ENCODE measurements at regions not wholly inside any gene's neighbourhood (a gene's known extent, or its start where the extent isn't known, plus 50 kb on each side); places are given as distances from the start of the nearest gene placed in this dataset.
"Not testable (repeated sequence)": the region's sequence is repeated elsewhere in the genome, so short reads cannot be mapped to it uniquely, and the experiment has no call there.

DNA sequence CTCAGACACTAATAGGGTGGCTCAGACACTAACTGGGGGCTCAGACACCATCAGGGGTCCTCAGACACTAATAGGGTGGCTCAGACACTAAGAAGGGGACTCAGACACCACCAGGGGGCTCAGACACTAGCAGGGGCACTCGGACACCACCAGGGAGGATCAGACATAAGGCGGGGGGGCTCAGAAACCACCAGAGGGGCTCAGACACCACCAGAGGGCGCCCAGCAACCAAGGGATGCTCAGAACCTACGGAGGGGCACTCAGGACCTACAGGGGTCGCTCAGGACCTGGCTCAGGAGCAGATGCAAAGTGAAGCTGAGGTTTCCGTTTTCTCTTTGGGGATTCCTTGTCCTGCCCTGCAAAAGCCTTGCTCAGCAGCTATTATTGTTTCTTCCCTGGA, 448.5 kb downstream of the TMEM121 start:
- no peaks in the 10 kb centered on the region for H3K9me3 ChIP-seq
- H3K27ac ChIP-seq: no peak overlapping the region
- WGBS: 47% methylated on average over 6 of the region's 6 CpGs
- H3K4me3 ChIP-seq: no peak overlapping the region
- H3K27me3 ChIP-seq: peaks cover 13% of the 10 kb centered on the region
- no peaks in the 10 kb centered on the region for H3K4me1 ChIP-seq
- TF ChIP-seq POLR2AphosphoS5 (IDR thresholded peaks at IDR 0.05) (no peak), POLR2A (IDR thresholded peaks at IDR 0.05) (no peak), EP300 (IDR thresholded peaks at IDR 0.05) (no peak)
- TF ChIP-seq, protein P1, sequence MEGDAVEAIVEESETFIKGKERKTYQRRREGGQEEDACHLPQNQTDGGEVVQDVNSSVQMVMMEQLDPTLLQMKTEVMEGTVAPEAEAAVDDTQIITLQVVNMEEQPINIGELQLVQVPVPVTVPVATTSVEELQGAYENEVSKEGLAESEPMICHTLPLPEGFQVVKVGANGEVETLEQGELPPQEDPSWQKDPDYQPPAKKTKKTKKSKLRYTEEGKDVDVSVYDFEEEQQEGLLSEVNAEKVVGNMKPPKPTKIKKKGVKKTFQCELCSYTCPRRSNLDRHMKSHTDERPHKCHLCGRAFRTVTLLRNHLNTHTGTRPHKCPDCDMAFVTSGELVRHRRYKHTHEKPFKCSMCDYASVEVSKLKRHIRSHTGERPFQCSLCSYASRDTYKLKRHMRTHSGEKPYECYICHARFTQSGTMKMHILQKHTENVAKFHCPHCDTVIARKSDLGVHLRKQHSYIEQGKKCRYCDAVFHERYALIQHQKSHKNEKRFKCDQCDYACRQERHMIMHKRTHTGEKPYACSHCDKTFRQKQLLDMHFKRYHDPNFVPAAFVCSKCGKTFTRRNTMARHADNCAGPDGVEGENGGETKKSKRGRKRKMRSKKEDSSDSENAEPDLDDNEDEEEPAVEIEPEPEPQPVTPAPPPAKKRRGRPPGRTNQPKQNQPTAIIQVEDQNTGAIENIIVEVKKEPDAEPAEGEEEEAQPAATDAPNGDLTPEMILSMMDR (IDR thresholded peaks at IDR 0.05): no peak
- H3K36me3 ChIP-seq: no peaks in the 10 kb centered on the region
- no peak for DNase-seq (ENCODE audit: low spot score in 2 of 2)

DNA sequence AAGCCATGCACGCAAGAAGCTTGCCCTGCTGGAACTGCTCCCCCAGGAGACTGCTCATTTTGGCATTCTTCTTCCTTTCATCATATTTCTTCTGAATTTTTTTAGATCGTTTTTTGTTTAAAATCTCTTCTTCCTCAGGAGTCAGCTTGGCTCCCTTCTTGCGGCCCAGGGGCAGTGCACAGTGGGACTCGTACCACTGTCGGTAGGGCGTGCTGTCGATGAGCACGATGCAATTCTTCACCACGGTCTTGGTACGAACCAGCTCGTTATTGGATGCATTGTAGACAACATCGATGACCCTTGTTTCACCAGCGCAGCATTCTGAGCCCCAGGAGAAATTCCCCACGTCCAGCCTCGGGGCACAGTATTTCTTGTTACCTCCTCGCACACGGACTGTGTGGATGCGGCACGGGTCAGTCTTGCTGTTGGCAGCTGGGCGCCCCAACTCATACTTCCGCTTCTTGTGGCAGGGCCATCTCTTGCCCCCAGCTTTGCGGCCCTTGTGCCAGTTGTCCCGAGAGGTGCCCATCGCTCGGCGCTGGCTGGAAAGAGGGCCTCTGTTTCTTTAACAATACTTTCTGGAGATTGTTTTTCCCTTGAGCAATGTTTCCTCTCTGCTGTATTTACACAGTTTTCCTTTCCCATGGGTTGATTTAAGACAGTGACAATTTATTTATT, 452.4 kb downstream of the TMEM121 start:
- Histone ChIP-seq H3K9me3 (no peaks in the 10 kb centered on the region), H3K36me3 (no peaks in the 10 kb centered on the region), H3K4me3 (no peak overlapping the region), H3K4me1 (no peaks in the 10 kb centered on the region), H3K27me3 (peaks cover 13% of the 10 kb centered on the region), H3K27ac (no peak overlapping the region)
- DNase-seq (ENCODE audit: low spot score in 2 of 2): no peak
- WGBS: 90% methylated on average over 26 of the region's 26 CpGs
- TF ChIP-seq EP300 (IDR thresholded peaks at IDR 0.05): no peak
- TF ChIP-seq, protein P1 (IDR thresholded peaks at IDR 0.05): no peak
- no peak for TF ChIP-seq POLR2A (IDR thresholded peaks at IDR 0.05)
- TF ChIP-seq POLR2AphosphoS5 (IDR thresholded peaks at IDR 0.05): no peak

DNA sequence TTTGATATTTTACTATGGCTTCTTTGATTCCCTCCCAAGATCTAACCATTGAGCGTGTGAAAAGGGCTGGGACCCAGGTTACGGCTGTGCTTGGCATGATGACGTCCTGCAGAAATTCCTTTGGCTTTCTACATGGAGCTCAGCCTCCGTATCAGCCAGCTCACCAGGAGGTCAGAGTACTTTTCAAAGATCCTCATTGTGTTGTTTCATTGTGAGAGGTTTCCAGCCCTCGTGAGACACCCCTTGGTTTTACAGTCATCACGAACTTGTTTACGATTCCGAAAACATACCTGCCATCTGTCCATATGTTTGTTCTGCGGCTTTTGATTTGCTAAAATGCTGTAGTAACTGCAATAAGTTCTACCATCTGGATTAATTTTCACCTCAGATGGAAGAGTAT, 453.1 kb downstream of the TMEM121 start:
- DNase-seq (ENCODE audit: low spot score in 2 of 2): no peak
- H3K27ac ChIP-seq: no peak overlapping the region
- TF ChIP-seq, protein P1 (IDR thresholded peaks at IDR 0.05): no peak
- no peak overlapping the region for H3K4me3 ChIP-seq
- H3K27me3 ChIP-seq: peaks cover 6% of the 10 kb centered on the region
- H3K9me3 ChIP-seq: no peaks in the 10 kb centered on the region
- WGBS: 83% methylated on average over 9 of the region's 9 CpGs
- no peaks in the 10 kb centered on the region for H3K4me1 ChIP-seq
- no peaks in the 10 kb centered on the region for H3K36me3 ChIP-seq

DNA sequence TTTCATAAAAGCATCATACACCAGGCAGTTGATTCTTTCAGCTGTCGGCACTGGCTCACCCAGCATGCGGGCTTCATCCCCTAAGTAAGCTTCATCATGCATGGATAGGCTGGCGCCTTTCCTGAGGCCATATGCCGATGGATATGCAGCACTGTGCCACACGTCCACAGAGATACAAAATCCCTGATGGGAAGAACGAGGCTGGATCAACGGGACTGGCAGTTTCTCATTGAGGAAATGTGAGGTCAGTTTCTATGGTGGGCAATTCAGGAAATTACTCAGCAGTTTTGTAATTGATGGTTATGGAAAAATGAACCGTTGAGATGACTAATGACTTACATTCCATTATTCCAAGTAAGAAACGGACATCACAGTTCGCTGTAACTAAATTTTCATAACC, 453.8 kb downstream of the TMEM121 start:
- TF ChIP-seq POLR2AphosphoS5 (IDR thresholded peaks at IDR 0.05): no peak
- no peak for TF ChIP-seq EP300 (IDR thresholded peaks at IDR 0.05)
- TF ChIP-seq, protein P1 (IDR thresholded peaks at IDR 0.05): no peak
- TF ChIP-seq POLR2A (IDR thresholded peaks at IDR 0.05): no peak

DNA sequence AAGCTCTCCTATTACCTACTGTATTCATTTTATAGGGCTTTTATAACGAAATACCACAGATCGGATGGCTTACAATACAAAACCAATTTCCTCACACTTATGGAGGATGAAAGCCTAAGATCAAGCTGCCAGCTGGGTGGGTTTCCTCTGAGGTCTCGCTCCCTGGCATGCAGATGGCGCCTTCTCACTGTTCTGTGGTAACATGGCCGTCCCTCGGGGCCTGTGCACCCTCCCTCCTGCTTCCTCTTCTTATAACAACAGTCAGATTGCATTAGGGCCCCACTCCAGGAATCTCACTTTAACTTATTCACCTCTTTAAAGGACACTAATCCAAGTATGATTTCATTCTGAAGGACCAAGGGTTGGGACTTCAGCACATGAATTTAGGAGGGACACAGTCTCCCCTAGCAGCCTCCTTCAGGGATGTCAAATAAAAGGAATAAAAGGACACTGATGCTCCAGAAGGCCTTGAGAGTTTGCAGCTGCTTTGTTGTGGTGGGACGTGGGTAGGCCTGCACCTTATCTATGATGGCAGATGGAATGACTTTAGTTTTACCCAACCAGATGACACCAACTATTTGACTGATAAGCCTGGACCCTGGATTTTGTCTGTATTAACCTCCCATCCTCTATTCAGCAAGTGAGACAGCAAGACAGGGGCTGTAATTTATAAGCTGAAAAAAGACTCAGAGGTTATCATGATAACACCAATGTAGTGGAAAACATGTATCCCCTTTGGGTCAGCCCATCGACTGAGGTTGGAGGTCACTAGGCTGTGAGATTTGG, 455.3 kb downstream of the TMEM121 start:
- H3K27me3 ChIP-seq: not testable (repeated sequence)
- 76% methylated on average over 8 of the region's 8 CpGs for WGBS

More for the DNA sequence above, 453.8 kb downstream of the TMEM121 start:
- 79% methylated on average over 10 of the region's 10 CpGs for WGBS
- Histone ChIP-seq H3K27ac (no peak overlapping the region), H3K4me1 (no peaks in the 10 kb centered on the region), H3K27me3 (no peaks in the 10 kb centered on the region), H3K4me3 (no peak overlapping the region), H3K36me3 (no peaks in the 10 kb centered on the region), H3K9me3 (no peaks in the 10 kb centered on the region)
- no peak for DNase-seq (ENCODE audit: low spot score in 2 of 2)

More for the DNA sequence above, 455.3 kb downstream of the TMEM121 start:
- H3K4me1 ChIP-seq; DNase-seq (ENCODE audit: low spot score in 2 of 2); H3K36me3 ChIP-seq; H3K4me3 ChIP-seq; H3K27ac ChIP-seq; H3K9me3 ChIP-seq: not testable (repeated sequence)
